SKM-1 (cell line): ENCODE measurements at regions not wholly inside any gene's neighbourhood (a gene's known extent, or its start where the extent isn't known, plus 50 kb on each side); places are given as distances from the start of the nearest gene placed in this dataset.
"Not testable (repeated sequence)": the region's sequence is repeated elsewhere in the genome, so short reads cannot be mapped to it uniquely, and the experiment has no call there.

ENCODE experiments used
- DNase-seq: peaks from one replicate; lab custom pipeline; 2025; ENCODE audit not compliant: unreplicated experiment; lab: John Stamatoyannopoulos, UW

DNA sequence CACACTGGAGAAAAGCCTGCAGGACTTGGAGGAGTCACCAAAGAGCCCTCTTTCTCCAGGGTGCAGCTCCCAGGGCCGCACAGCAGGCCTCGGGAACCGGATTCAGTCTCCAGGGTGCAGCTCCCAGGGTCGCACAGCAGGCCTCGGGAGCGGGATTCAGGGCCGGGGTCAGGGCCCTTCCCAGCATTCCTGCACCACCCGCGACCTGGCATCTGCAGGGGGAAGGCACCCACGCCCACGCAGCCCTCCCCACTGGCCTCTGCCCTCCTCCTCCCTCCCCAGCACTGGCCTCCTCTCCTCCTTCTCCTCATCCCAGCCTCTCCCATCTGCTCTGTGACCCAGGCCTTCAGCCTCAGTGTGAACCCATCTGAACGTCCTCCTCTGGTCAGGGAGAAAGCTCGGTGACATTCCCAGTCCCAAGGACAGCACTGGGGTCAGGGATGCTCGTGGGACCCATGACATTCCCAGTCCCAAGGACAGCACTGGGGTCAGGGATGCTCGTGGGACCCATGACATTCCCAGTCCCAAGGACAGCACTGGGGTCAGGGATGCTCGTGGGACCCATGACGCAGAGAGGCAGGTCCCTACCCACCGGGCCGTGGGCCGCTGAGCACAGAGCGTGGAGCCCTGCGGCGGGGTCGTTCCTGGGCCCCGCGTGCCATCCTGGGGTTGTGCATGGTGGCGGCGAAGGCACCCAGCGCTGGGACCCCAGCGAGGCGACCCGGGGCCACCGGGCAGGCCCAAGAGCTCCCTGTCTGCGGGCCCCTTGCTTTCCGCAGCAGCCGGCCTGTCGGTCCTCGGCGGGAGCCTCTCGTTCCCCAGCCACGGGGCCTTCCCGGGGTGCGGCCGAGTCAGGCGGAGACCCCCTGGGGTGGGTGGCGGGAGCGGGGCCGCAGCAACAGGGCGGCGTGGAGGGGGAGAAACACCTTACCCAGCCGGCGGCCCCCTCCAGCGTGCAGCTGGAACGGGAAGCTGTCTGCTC is 550.2 kb upstream of the SALL3 start:
- DNase-seq, result no peak

DNA sequence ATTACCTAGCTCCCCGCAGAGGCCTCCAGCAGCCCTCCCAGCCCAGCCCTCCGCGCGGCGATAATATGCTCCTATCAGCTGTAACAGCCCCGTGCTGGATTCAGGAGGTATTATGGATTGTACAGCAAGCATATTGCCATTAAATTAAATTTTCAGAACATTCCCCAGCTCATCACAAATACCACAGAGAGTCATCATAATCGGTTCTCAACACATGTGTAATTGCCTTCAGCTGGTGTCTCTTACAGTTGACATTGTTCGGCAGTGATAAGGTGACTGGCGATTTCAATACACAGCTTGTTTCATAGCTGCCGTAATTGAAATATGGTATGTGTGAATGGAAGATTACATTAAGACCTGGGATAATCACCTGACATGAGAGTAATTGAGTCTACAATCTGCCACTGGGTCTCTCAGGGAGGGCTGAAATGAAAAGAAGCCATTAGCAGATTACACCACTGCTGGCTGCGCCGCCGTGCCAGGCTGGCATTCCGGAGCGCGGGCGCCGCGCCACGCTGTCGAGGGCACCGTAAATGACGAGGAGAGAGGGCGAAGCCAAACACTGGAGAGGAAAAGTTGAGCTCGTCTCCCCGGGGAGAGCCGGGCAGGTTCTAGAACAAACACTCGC is 549.4 kb upstream of the SALL3 start:
- no peak for DNase-seq

DNA sequence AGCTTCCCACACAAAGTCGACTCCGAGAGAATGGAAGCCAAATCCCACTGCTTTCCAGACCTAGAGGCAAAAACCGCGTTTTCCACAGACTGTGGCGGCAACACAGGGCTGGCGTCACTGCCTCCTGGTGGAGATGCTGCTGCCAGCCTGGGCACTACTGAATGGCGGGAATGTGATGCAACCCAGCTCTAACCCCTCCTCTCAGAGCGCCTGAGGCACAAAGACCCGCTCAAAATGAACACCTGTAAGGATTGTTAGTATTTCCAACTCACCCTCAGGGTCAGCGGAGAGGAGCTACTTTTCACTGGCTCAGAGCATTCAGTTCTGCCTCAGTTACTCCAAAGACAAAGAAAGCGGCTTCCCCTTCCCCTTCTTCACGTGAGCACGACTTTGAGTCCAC is 548.0 kb upstream of the SALL3 start:
- DNase-seq, result no peak

DNA sequence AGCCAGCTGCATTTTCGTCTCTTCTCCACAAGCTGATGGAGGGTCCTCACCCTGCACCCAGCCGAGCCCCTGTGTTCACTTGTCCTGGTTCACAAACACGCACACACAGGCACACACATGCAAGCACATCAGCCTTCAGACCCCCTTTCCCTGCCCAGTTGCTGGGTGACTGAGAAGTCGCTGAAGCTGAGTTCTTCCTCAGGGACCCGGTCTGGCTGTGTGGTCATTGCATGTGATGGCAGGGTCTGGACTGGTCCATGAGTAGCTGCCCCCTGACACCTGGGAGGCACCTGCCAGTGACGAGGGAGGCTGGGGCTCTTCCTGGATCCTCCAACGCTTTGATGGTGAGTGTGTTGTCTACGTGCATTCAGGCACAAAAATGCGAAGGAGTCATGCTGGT is 546.1 kb upstream of the SALL3 start:
- no peak for DNase-seq

DNA sequence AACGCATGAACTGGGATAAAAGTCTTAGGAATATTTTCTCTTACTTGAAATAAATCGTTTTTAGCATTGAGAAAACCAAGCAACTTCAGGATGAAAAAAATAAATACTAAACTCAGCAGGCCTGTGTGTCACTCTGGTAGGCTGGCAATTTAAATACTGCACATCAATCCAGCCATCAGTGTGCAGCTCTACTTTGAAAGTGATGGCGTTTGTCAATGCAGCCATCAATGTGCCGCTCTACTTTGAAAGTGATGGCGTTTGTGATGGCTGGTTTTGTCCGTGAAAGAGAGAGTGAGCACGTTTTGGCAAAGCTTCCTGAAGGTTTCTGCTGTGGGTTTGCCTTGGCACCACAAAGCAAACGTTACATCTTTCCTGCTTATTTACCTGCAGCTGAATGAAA is 543.5 kb upstream of the SALL3 start:
- DNase-seq, result no peak

DNA sequence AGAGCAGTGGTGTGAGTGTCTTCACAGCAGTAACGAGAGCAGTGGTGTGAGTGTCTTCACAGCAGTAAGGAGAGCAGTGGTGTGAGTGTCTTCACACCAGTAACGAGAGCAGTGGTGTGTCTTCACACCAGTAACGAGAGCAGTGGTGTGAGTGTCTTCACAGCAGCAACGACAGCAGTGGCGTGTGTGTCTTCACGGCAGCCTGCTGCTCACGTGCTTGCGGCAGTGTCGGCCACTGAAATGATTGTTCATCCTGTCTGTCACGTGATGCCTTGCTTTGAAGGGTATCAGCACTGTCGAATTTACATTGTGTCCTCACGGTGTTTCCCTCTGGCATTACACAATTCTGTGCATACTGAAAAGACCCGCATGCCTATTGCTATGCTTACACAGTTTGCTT is 541.4 kb upstream of the SALL3 start:
- DNase-seq, result not testable (repeated sequence)

DNA sequence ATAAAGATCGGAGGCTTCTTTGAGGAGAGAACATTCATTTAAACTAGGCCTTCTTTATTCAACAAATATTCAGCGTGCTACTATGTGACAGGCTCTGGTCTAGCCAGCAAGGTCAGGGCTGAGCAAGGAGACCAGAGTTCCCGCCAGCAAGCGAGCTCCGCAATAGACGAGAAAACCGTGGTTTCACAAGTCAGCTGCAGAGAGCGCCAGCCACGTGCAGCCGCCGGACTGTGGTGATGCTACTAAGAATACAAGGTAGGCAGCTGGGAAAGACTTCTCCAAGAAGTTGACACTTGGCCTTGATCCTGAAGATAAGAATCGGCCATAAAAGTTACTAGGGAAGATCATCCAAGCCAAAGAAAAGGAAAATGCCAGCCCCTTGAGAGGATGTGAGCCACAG is 533.7 kb upstream of the SALL3 start:
- no peak for DNase-seq

DNA sequence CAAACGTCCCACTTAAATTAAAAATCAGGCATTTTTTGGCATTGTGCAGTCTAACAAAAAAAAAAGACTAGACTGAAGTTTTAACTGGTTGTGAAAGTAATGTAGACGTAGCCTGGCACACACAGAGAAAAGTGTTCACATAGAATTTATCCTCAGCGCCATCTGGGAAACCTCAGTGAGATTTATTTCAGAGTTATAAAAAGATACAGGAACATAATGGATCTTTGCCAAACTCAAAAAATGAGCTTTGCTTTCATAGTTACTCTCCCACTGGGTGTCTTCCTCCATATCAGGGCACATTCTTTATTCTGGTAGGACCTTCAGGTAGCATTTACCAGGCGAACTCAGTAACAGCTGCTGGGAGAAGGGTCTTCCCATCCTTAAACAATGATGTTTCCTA is 532.4 kb upstream of the SALL3 start:
- no peak for DNase-seq

DNA sequence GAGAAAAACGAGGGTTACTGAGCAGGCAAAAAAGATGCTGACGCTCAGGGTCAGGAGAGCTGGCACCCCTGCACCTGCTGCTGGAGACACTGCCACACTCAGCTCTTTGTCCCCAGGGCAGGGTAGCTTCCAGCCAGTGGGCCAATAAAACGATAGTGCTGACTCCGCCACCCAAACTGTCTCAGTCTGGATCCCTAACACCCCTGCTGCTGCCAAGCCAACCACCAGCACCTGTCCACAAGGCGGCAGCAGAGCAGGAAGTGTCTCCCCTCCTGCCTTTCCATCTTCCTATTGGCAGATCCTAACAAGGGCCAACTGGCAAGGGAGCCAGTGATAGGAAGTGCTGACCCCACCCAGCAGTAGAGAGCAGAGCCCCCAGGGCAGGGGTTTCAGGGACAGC is 531.5 kb upstream of the SALL3 start:
- no peak for DNase-seq

DNA sequence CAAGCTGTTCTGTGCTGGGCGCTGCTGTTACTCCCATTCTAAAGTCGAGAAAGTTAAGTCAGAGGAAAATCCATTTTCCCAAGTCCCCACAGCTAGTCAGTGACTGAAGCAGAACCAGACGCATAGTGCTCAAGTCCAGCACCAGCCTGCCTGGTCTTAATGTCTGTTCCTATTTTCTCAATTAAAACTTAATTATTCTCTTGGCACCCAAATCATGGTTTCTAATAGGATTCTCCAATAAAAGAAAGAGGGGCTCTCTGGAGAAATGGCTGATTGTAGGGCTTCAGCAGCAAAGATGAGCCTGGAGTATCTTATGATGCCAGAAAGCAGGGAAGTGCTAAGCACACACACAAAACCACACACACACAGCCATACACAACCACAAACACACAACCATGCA is 531.0 kb upstream of the SALL3 start:
- no peak for DNase-seq

DNA sequence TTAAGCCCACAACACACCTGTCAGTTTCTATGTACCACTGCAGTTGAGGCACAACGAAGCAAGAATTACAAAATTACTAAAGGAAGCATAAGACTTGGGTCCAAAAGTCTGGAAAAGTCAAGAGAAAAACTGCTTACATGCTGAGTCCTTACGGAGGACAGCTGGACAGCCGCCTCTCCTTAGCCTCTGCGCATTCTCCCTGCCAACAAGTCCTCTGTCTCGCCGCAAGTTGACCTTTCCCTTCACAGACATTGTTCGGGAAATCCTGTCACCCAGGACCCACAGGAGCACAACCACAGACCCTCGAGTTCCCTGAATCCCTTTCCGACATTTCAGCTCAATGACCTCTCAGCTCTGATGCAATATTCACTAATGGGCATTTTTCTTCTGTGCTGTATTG is 525.4 kb upstream of the SALL3 start:
- no peak for DNase-seq

DNA sequence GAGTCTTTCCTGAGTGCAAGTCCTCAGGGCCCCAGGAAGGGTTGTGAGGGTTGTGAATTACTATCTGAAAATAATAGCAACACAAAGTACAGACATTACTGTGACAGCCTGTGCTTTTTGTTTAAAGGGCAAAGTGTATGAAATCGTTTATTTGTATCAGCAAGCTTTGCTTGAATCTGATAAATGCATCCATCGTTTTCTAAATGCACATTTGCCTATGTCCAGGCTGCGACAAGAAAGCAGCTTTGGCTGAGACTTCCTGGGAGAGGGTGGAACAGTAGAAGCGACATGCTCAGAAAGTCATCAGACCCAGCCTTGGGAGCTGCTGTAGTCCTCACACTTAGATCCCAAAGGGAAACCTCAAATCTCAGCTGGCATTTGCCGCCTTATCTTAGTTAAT is 524.2 kb upstream of the SALL3 start:
- no peak for DNase-seq

DNA sequence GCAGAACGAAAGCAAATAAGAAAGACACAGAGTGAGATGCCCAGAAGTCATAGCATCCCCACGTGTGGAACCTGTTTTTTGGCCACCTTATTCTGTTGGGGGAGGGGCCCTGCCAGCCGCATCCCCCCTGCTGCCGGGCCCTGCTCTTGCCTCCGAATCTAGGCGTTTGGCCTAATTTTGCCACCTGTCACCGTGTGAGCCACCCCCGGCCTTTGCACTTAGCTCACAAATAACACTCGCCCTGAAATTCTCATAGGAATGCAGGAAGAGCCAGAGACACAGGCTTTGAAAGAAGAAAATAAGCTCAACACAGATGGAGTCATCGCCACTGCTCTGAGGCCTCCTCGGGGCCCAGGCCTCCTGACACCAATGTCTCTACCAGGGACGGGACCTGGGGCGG is 522.6 kb upstream of the SALL3 start:
- no peak for DNase-seq

DNA sequence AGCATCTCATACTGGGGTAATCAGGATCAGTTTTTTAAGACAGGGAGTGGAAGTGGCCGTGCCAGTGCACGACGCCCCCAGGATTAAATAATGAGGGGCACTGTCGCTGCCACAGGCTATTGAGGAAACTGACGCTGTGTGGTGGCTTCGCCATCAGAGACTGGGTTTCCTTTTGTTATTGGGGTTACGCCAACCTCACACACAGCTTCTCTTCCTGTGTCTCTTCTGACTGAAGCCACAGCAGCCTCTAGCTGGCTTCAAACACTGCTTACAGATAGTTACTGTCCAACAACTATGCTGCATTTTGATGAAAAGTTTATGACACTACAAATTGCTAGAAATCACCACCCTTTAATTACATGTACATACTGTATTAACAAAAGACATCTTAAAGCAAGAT is 521.9 kb upstream of the SALL3 start:
- DNase-seq, result no peak

DNA sequence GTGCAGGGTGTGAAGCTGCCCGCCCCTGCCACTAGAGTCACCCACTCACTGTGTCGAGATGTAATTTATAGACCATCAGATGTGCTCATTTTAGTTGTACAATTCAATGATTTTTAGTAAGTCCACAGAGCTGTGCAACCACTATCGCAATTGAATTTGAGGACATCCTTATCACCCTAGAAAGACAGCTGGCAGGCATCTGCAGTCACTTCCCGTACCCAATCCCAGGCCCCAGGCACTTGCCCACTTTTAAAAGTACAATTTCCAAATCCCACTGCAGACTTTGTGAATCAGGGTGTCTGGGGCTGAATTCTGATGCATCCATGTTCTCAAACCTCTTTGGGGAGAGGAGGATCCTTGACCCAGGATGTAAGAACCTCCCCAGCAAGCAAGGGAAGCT is 521.3 kb upstream of the SALL3 start:
- DNase-seq, result no peak

DNA sequence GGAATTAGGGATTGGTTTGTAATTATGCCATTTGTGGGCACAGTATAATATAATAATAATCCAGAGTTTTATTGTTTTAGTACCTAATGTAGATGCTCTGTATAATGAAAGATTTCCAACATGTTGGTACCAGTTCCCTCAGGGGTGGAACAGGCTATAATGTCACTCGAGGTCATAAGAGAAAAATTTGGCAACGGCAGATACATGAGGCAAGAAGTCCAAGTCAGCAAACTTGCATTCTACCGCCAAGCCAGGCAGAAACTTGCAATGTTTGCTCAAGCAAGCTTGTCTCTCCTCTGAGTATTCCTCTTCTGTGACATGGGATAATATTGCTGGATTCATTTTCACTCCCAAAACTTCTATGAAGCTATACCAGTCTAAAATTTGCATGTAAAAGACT is 520.0 kb upstream of the SALL3 start:
- no peak for DNase-seq

DNA sequence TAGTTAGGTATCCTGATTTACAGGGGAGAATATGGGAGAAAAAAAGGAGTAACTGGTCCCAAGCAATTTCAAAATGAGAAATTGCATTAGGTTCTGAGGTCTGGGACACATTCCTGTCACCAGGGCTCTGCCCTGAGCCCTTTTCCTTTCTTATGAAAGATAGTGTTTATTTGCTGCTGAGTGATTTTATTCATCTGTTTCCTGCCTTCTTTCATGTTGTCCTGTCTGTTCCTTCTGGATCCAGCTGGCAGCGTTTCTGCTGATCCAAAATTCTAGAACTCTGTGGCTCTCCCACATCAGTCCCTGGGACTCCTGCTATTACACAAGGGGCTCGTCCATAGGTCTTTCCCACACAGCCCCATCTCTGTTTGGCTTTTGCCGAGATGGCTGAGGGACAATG is 519.1 kb upstream of the SALL3 start:
- DNase-seq, result no peak

DNA sequence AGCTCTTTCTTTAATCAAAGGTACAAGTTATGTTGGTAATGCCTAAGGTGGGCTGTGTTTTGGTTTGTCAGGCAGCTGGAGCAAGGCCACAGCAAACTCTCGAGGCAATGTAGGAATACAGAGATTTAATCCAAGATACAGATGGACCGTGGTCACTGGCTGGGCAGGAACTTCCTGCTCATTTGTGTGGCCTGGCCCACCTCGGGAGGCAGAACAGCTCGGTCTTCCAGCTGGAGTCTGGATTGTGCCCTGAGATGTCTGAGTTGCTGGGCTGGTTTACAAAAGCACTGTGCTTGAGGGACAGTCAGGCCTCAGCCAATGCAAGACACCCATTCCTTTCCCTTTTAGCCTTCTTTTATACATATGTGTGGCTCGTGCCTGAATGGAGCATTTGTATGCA is 506.1 kb upstream of the SALL3 start:
- no peak for DNase-seq

DNA sequence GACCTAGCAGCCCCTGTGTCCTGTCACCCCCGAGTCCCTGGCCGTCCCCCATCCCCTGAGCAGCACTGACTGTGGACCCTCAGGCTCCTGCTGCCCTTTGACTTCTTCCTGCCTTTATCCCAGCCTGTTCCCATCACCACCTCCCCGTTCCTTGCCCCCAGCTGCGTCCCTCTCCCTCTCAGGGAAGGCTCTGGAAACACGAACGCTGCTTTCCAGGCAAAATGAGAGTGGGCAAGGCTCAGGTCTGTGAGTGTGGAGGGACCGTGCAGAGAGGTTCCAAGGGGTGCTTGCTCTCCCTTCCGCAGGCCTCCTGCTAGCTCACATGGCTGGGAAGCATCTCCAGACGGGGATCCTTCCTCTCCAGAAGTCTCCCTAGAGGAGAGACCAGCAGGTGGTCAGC is 501.8 kb upstream of the SALL3 start:
- DNase-seq, result no peak

DNA sequence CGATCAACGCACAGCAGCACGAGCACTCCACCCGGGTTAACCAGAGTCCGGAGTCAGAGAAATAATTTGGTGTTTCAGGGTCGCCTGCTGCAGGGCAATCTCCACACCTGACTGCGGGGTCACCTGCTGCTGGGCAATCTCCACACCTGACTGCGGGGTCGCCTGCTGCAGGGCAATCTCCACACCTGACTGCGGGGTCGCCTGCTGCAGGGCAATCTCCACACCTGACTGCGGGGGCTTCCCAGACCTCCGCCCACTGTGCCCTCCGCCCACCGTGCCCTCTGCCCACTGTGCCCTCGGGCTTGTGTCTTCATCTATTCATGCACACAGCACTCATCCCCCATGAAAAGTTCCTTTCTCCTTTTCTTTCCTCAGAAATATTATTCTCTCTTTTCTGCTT is 500.2 kb upstream of the SALL3 start:
- DNase-seq, result no peak

DNA sequence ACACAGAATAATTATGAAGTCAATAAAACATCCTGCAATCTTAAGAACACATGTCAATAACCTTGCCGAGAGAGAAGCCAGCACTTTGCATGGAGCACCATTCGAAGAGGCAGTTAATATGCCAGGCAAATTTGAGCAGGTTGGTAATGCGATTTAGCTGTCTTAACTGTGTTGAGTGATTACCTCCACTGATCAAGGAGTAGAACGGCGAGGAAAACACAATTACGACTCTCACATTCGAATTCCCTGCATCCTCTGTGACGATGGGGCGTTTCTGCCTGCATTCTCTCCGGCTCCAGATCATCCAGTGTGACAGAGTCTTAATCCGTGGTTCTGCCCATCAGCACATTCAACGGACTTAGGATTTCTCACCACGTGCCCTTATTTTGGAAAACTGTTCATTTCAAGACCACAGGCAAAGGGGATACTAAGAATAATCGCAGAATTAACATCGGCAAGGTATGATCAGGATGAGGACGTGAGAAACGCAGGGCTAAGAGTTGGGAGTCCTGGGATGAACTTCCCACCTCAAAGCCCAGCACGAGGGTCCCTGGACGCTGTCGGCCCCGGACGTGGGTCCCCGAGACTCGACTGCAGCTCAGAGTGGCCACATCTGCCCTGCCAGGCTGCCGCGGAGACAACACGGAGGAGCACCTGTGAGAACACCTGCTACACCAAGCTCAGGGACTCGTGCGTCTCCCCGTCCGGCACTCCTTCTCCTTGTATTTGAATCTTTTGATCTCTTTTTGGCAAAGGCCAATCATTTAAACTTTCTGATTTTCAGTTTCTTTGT is 499.2 kb upstream of the SALL3 start:
- DNase-seq, result no peak

DNA sequence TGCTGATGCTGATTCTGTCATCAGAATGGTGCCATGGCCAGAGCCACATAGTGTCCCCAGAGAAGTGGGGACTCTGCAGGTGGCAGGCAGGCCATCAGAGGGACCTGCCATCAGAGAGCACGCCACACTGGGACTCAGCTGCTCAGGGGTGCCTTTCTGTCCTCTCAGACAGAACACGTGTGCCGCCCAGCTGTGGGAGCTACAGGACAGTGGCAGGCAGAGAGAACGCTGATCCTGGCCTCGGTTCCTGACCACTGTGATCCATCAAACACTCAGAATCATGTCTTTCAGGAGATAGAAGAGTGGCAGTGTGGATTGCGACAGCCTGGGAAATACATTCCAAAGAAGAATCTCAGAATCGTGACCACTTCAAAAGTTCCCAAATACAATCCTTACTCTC is 497.2 kb upstream of the SALL3 start:
- no peak for DNase-seq
